GM19463 (cell line): ENCODE measurements at regions not wholly inside any gene's neighbourhood (a gene's known extent, or its start where the extent isn't known, plus 50 kb on each side); places are given as distances from the start of the nearest gene placed in this dataset.
"Not testable (repeated sequence)": the region's sequence is repeated elsewhere in the genome, so short reads cannot be mapped to it uniquely, and the experiment has no call there.

Experiments
- ATAC-seq: cut with Tn5 transposase; IDR thresholded peaks from one replicate; pipeline ENCODE4 v1.9.1; 2021; ENCODE audit warnings: mild to moderate bottlenecking, moderate library complexity; ENCODE audit not compliant: unreplicated experiment

DNA sequence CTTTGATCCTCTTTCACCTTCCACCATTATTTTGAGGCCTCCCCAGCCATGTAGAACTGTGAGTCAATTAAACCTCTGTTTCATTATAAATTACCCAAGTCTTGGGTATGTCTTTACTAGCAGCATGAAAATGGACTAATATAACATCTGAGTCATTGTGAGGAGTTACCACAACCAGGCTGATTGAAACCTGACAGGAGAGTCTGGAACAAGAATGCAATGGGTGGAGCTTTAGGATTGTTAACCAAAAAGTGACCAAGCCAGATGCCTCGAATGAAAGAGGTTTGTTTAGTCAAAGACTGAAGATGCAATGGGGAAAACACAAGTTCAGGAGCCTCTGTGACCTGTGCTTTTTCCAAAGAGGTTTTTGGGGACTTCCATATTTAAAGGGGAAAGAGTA, 659.0 kb downstream of the SLITRK6 start:
- ATAC-seq = no peak

- ATAC-seq = no peak
Measured at GRCh38 chr13:85137516-85137915, 661.7 kb downstream of the SLITRK6 start.

- ATAC-seq = no peak
Measured at GRCh38 chr13:85132986-85133385, 666.2 kb downstream of the SLITRK6 start.

DNA sequence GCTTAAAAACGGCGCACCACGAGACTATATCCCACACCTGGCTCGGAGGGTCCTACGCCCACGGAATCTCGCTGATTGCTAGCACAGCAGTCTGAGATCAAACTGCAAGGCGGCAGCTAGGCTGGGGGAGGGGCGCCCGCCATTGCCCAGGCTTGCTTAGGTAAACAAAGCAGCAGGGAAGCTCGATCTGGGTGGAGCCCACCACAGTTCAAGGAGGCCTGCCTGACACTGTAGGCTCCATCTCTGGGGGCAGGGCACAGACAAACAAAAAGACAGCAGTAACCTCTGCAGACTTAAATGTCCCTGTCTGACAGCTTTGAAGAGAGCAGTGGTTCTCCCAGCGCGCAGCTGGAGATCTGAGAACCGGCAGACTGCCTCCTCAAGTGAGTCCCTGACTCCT, 675.7 kb downstream of the SLITRK6 start:
- ATAC-seq = not testable (repeated sequence)

DNA sequence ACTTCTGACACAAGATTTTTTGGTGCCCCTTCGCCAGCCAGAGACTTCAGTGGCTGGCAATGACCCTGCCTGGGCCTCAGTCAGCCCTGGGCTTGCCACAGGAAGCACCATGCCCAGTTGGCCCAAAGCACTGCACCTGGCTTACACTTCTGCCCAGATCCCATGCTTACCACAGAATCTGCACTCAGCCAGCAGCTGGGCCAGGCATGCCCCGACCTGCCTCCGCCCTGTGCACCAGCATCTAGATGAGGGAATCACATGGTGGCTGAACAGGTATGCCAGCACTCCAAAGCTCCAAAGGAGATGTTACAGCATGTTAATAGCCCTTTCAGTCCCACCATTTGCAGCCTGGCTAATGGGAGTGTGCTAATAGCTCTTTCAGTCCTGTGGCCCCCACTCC, 690.9 kb downstream of the SLITRK6 start:
- ATAC-seq = no peak

GRCh38 chr13:85099245-85099644, 700.0 kb downstream of the SLITRK6 start:
- no peak for ATAC-seq

GRCh38 chr13:85095418-85096272, 703.6 kb downstream of the SLITRK6 start:
- no peak for ATAC-seq

DNA sequence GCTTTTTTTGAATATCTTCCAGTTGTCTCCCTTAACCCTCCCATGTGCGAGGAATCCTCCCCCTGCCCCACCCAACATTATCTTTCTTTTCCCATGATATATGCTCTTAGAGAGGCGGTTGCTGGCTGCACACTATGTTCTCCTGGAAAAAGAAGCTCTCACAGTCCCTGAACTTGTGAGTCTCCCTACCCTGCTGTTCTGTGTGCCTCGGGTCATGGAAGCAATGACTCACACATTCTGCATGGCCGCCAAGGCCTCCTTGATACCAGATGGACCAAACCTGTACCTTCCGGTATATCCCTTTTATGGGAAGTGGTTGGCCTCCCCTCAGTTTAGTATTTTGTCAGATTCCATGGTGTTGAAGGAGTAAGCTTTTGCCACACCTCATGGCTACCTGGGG, 705.4 kb downstream of the SLITRK6 start:
- ATAC-seq = no peak

DNA sequence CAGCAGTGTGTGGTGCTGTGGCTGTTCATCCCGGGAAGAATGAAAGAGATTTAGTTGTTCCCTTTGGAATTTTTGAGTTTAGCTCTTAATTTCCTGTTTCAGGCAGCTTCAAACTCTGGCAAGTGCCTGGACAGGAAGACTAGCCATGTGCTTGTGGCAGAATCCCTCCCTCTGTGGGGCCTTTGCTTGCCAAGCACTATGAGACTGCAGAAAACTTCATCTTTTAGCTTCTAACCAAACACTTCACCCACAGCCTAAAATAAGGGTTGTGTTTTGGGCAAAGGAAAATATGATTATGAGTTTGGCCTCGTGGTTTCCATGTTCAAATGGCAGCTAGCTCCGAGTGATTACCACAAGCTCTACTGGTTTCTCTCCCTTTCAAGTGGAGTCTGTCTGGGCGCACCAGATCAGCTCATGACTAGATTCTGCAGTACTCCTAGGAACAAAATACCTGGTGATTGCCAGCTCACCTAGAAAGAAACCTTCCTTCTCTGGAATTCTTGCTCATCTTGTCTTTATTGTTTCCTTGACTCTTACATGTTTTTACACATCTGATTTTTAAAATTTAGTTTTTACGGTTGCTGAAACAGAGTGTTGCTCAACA, 707.5 kb downstream of the SLITRK6 start:
- ATAC-seq = no peak

DNA sequence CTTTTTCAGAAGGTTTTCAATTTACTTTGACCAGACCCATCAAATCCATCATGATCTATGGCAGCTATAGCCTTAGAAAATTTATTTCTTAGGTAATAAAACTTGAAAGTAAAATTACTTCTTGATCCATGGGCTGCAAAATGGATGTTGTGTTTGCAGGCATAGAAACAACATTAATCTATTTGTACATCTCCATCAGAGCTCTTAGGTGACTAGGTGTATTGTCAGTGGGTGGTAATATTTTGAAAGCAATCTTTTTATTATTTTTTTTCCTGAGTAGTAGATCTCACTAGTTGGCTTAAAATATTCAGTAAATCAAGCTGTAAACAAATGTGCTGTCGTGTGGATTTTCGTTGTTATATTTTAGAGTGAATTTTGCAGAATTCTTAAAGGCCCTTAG, 710.0 kb downstream of the SLITRK6 start:
- ATAC-seq = no peak

DNA sequence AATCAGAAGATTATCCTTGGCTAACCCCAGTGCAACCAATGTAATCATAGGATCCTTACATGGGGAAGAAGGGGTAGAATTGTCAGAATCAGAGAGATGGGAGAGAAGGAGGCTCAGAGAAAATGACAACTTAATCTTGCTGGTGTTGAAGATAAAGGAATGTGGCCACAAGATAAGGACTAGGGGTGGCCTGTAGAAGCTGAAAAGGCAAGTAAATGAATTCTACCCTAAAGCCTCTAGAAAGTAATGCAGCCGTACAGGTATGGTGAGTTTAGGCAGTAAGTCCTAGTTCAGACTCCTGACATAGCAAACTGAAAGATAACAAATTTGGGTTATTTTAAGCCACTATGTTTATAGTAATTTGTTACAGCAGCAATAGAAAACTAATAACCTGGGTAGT, 718.5 kb downstream of the SLITRK6 start:
- no peak for ATAC-seq

- ATAC-seq = no peak
Measured at GRCh38 chr13:85076343-85076742, 722.9 kb downstream of the SLITRK6 start.

- ATAC-seq = no peak
Measured at GRCh38 chr13:85074543-85075313, 724.5 kb downstream of the SLITRK6 start.

- ATAC-seq = no peak
Measured at GRCh38 chr13:85068231-85068630, 731.0 kb downstream of the SLITRK6 start.

DNA sequence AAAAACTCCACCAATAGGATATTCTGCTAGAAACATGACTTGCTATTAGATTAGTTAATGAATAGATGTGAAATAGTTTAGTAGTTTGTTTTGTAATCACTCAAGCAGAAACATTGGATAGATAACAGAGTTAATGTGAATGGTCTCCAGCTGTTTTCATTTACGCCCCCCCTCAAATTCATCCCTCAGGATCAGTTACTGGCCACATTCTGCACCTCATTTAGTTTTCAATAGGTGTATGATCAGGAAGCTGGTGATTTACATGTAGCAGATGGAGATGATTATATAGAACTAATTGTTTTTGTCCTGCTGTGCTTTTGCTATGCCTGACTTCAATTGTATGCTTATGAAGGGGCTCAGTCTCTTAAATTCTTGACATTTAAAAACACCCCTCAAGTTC, 759.0 kb downstream of the SLITRK6 start:
- ATAC-seq = no peak

- no peak for ATAC-seq
Measured at GRCh38 chr13:85031771-85032170, 767.4 kb downstream of the SLITRK6 start.

- ATAC-seq = no peak
Measured at GRCh38 chr13:85028035-85028434, 771.2 kb downstream of the SLITRK6 start.

- no peak for ATAC-seq
Measured at GRCh38 chr13:85019121-85019520, 780.1 kb downstream of the SLITRK6 start.

GRCh38 chr13:85013006-85013405, 786.2 kb downstream of the SLITRK6 start:
- no peak for ATAC-seq

- ATAC-seq = no peak
Measured at GRCh38 chr13:85009447-85009846, 789.8 kb downstream of the SLITRK6 start.

GRCh38 chr13:84999252-84999651, 800.0 kb downstream of the SLITRK6 start:
- no peak for ATAC-seq

DNA sequence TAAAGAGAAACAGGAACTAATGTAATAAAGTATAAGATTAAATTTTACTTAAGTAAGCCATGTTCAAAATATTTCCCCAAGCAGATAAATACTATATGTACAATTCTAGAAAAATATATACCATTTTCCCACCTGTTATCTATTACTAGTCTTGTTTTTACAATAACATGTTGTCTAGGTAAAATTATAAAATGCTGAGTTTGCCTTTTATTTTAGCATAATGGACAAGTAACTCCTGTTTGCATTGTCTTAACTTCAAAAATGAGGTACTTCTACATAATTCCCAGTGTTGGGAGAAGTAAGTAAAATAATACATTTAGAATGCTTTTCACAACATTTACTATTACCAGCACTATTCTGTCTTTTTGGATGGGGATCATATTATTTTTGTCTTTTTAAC, 800.5 kb downstream of the SLITRK6 start:
- no peak for ATAC-seq
